ENCODE measurements at regions not wholly inside any gene's neighbourhood (a gene's known extent, or its start where the extent isn't known, plus 50 kb on each side); places are given as distances from the start of the nearest gene placed in this dataset.

DNA sequence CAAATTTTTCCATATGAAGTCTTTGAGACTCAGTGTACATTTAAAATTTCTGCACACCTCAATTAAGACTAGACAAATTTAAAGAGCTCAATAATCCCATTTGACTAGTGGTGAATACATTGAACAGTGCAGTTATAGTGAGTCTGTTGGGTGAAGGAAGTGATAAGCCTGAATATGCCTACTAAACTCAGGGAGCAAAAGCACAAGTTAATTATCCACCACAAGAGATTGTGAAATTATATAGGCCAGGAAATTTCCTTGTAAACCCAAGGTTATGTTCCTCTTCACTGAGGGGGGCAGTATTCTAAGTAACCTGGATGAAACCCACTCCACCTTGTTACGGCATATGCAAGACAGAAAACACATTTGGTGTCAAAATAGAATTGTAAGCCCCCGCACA lies 612.9 kb upstream of the DAB2 start:
- in situ Hi-C loops (cut with HindIII; ENCODE audit: low sequenced_read_pairs): no loop called here
- no peak for DNase-seq (ENCODE audit: low read depth, low spot score)
- no peak overlapping the region for H3K4me3 ChIP-seq (ENCODE audit: low read depth, low read length)
- TF ChIP-seq, protein P1, sequence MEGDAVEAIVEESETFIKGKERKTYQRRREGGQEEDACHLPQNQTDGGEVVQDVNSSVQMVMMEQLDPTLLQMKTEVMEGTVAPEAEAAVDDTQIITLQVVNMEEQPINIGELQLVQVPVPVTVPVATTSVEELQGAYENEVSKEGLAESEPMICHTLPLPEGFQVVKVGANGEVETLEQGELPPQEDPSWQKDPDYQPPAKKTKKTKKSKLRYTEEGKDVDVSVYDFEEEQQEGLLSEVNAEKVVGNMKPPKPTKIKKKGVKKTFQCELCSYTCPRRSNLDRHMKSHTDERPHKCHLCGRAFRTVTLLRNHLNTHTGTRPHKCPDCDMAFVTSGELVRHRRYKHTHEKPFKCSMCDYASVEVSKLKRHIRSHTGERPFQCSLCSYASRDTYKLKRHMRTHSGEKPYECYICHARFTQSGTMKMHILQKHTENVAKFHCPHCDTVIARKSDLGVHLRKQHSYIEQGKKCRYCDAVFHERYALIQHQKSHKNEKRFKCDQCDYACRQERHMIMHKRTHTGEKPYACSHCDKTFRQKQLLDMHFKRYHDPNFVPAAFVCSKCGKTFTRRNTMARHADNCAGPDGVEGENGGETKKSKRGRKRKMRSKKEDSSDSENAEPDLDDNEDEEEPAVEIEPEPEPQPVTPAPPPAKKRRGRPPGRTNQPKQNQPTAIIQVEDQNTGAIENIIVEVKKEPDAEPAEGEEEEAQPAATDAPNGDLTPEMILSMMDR (IDR thresholded peaks at IDR 0.05; ENCODE audit: low read depth, low read length): no peak

DNA sequence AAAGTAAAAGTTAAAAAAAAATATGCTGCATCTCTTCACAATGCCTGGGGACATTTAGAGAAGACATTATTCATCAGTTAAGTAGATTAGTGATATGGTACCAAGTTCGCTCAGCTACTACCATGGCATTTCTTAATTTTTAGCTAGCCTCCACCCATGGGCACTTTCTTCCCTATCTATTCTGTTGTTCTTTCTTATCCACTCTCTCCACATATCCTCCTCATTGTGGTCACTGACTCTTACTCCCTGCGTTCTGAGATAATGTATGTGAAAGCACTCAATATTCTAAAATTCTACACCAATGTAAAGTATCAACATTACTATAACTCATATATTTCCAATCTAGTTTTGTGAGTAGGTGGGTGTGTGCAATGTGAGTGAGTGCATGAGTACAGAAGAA lies 609.7 kb upstream of the DAB2 start:
- no peak for DNase-seq (ENCODE audit: low read depth, low spot score)
- TF ChIP-seq, protein P1 (IDR thresholded peaks at IDR 0.05; ENCODE audit: low read depth, low read length): no peak
- in situ Hi-C loops (cut with HindIII; ENCODE audit: low sequenced_read_pairs): no loop called here

DNA sequence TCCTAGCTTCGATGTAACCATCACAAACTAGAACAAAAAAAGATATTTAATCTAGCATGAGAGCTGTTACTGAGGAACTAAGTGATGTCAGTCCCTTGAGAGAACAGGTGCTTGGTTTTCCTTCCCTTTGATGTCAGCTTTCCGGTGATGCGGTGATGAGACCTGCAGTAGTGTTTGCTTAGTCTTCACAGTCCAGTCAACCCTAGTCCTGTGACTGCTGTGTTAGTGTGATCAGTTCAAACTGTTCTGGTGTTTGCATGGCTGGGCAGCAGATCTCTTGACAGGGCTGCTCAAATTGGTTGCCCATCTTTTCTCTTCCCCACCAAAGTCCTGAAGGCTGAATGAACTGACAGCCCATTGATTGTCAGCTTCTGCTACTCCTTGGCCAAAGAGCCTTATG lies 608.6 kb upstream of the DAB2 start:
- H3K4me3 ChIP-seq (ENCODE audit: low read depth, low read length): no peak overlapping the region
- in situ Hi-C loops (cut with HindIII; ENCODE audit: low sequenced_read_pairs): no loop called here
- DNase-seq (ENCODE audit: low read depth, low spot score): no peak

More for the DNA sequence above, 609.7 kb upstream of the DAB2 start:
- no peak overlapping the region for H3K4me3 ChIP-seq (ENCODE audit: low read depth, low read length)

DNA sequence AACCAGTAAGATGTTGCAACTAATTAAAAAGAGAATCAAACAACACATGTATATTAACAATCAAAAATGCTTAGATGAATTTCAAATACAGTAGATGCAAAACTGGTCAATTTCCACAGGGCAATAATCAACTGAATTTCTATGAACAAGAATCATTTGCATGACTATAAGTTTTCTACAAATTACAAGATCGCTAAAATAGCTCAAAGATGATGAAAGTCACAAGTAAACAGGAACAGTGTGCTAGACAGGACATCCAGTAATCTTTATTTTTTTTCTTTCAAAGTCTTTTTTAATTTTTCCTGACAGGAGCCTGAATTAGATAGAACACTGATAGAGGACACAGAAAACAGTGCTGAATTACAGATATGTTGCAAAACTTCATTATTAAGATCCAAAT lies 608.2 kb upstream of the DAB2 start:
- H3K4me3 ChIP-seq (ENCODE audit: low read depth, low read length): no peak overlapping the region
- in situ Hi-C loops (cut with HindIII; ENCODE audit: low sequenced_read_pairs): no loop called here
- TF ChIP-seq, protein P1 (IDR thresholded peaks at IDR 0.05; ENCODE audit: low read depth, low read length): no peak
- DNase-seq (ENCODE audit: low read depth, low spot score): no peak

More for the DNA sequence above, 608.6 kb upstream of the DAB2 start:
- TF ChIP-seq, protein P1 (IDR thresholded peaks at IDR 0.05; ENCODE audit: low read depth, low read length): no peak

DNA sequence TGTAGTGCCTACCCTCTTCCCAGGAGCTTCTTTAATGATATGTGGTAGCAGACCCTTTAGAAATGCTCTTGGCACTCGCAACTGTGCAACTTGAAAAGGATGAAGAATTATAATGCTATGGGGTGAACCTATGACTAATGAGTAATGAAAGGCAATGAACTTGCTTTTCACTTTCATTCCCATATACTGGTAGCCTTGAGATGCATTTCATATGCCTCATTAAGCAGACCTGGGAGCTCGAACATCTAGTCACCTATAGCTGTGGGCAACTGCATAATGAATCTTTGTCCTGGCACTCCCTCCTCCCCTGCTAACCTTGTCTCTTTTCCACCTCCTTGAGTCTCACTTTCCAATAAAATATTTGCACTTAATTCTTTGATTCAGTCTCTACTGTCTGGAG lies 605.9 kb upstream of the DAB2 start:
- H3K4me3 ChIP-seq (ENCODE audit: low read depth, low read length): no peak overlapping the region
- TF ChIP-seq, protein P1 (IDR thresholded peaks at IDR 0.05; ENCODE audit: low read depth, low read length): no peak
- peak; percentile 33 for DNase-seq (ENCODE audit: low read depth, low spot score)
- in situ Hi-C loops (cut with HindIII; ENCODE audit: low sequenced_read_pairs): no loop called here

DNA sequence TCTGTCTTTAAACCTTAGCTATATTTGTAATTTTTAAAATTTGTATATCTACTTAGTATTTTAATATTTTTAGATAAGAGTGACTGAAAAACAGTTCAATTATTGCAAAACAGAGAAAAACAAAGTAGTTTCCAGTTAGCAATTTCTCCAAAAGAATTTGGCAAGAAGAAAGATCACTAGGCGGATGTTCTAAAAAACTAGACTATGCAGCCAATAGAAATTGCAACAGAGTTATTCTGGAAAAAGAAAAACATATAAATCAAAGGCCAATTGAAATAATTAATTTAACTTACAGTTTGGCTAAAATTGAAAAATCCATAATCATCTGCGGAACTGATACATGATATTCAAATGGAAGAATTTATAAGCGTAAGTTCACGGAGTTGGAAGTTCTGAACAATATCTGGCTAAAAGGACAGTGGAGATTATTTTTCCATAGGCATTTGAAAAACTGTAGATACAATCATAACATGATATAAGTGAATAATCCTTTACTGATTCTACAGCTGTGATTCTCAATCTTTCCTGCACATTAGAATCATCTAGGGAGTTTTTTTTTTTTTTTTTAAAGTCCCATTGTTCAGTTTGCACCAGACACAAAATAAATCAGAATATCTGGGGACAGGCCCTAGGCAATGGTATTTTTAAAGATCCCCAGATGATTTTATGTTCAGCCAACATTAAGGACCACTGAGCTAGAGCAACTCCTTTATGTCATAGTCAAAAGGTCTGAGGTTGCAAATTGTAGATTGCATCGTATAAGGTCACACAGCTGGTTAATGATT lies 605.1 kb upstream of the DAB2 start:
- TF ChIP-seq, protein P1 (IDR thresholded peaks at IDR 0.05; ENCODE audit: low read depth, low read length): no peak
- in situ Hi-C loops (cut with HindIII; ENCODE audit: low sequenced_read_pairs): no loop called here
- no peak overlapping the region for H3K4me3 ChIP-seq (ENCODE audit: low read depth, low read length)
- DNase-seq (ENCODE audit: low read depth, low spot score): no peak
